SK-N-SH (cell line): ENCODE measurements at regions not wholly inside any gene's neighbourhood (a gene's known extent, or its start where the extent isn't known, plus 50 kb on each side); places are given as distances from the start of the nearest gene placed in this dataset.

Source experiments
- CHD2 ChIP-seq: fragments of 150-350 bp; IDR thresholded peaks from 2 replicates; pipeline ENCODE4 v1.6.1; 2018; ENCODE audit warnings: low read length; ENCODE audit not compliant: partially characterized antibody
- EP300 ChIP-seq, 2 experiments: IDR thresholded peaks; 2 replicates each; pipeline versions ENCODE4 v1.4.0 to v1.6.1; 2012; ENCODE audit warnings: borderline replicate concordance in 1 of 2, low read depth in 1 of 2, low read length in 1 of 2
- GABPA ChIP-seq: IDR thresholded peaks from 2 replicates; pipeline ENCODE4 v1.4.0; 2012; ENCODE audit warnings: low read depth, mild to moderate bottlenecking
- GATA2 ChIP-seq: sonication (generic); formaldehyde crosslinking; IDR thresholded peaks from 2 replicates; pipeline ENCODE4 v1.5.0; 2020; ENCODE audit warnings: mild to moderate bottlenecking, missing genetic modification reagents
- MEF2A ChIP-seq: IDR thresholded peaks from 2 replicates; pipeline ENCODE4 v1.4.0; 2012; ENCODE audit warnings: low read depth, borderline replicate concordance
- NFIC ChIP-seq: IDR thresholded peaks from 2 replicates; pipeline ENCODE4 v1.4.0; 2012; ENCODE audit warnings: borderline replicate concordance
- YY1 ChIP-seq: IDR thresholded peaks from 2 replicates; pipeline ENCODE4 v1.4.0; 2012; ENCODE audit warnings: low read depth, mild to moderate bottlenecking
- TF ChIP-seq, protein P1 (sequence below): fragments of 150-350 bp; IDR thresholded peaks from 2 replicates; pipeline ENCODE4 v1.6.1; 2017; ENCODE audit warnings: antibody characterized with exemption, low read length, low read depth, borderline replicate concordance
- TF ChIP-seq, protein P2 (sequence below): IDR thresholded peaks from 2 replicates; pipeline ENCODE4 v1.4.0; 2012; ENCODE audit warnings: low read depth, borderline replicate concordance
- TF ChIP-seq, protein P3 (sequence below): fragments of 200-600 bp; sonication (generic); IDR thresholded peaks from 2 replicates; pipeline ENCODE4 v1.6.1; 2017; ENCODE audit warnings: antibody characterized with exemption, mild to moderate bottlenecking, moderate library complexity
- TF ChIP-seq, protein P4 (sequence below): IDR thresholded peaks from 2 replicates; pipeline ENCODE4 v1.6.1; 2012; ENCODE audit warnings: mild to moderate bottlenecking, low read depth, low read length, moderate library complexity

DNA sequence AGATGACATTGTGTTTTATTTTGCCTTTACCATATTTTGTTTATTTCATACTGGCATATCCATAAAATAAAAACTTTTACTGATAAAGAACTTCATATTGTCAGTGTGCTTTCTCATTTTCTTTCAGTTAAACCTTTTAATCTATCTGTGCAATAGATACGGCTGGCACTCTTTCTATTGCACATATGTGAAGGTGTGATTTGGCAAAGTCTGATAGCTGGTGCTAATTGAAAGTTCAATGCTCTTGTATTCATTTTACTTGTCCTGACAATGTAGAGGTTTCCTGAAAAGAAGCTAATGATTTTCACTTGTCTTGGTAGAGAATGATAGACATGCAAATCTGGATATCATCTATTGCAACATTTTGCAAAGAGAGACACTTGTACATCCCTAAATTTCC lies 467.0 kb downstream of the NSUN3 start:
- TF ChIP-seq, protein P1, sequence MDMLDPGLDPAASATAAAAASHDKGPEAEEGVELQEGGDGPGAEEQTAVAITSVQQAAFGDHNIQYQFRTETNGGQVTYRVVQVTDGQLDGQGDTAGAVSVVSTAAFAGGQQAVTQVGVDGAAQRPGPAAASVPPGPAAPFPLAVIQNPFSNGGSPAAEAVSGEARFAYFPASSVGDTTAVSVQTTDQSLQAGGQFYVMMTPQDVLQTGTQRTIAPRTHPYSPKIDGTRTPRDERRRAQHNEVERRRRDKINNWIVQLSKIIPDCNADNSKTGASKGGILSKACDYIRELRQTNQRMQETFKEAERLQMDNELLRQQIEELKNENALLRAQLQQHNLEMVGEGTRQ: no peak
- TF ChIP-seq MEF2A (no peak), NFIC (no peak), YY1 (no peak), GABPA (no peak), EP300 (IDR thresholded peaks at IDR 0.05; ENCODE audit: borderline replicate concordance in 1 of 2, low read depth in 1 of 2, low read length in 1 of 2) (no peak), GATA2 (CRISPR knock-in tag) (no peak), CHD2 (no peak)
- TF ChIP-seq, protein P2, sequence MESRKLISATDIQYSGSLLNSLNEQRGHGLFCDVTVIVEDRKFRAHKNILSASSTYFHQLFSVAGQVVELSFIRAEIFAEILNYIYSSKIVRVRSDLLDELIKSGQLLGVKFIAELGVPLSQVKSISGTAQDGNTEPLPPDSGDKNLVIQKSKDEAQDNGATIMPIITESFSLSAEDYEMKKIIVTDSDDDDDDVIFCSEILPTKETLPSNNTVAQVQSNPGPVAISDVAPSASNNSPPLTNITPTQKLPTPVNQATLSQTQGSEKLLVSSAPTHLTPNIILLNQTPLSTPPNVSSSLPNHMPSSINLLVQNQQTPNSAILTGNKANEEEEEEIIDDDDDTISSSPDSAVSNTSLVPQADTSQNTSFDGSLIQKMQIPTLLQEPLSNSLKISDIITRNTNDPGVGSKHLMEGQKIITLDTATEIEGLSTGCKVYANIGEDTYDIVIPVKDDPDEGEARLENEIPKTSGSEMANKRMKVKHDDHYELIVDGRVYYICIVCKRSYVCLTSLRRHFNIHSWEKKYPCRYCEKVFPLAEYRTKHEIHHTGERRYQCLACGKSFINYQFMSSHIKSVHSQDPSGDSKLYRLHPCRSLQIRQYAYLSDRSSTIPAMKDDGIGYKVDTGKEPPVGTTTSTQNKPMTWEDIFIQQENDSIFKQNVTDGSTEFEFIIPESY: no peak
- TF ChIP-seq, protein P3, sequence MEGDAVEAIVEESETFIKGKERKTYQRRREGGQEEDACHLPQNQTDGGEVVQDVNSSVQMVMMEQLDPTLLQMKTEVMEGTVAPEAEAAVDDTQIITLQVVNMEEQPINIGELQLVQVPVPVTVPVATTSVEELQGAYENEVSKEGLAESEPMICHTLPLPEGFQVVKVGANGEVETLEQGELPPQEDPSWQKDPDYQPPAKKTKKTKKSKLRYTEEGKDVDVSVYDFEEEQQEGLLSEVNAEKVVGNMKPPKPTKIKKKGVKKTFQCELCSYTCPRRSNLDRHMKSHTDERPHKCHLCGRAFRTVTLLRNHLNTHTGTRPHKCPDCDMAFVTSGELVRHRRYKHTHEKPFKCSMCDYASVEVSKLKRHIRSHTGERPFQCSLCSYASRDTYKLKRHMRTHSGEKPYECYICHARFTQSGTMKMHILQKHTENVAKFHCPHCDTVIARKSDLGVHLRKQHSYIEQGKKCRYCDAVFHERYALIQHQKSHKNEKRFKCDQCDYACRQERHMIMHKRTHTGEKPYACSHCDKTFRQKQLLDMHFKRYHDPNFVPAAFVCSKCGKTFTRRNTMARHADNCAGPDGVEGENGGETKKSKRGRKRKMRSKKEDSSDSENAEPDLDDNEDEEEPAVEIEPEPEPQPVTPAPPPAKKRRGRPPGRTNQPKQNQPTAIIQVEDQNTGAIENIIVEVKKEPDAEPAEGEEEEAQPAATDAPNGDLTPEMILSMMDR: no peak
- TF ChIP-seq, protein P4, sequence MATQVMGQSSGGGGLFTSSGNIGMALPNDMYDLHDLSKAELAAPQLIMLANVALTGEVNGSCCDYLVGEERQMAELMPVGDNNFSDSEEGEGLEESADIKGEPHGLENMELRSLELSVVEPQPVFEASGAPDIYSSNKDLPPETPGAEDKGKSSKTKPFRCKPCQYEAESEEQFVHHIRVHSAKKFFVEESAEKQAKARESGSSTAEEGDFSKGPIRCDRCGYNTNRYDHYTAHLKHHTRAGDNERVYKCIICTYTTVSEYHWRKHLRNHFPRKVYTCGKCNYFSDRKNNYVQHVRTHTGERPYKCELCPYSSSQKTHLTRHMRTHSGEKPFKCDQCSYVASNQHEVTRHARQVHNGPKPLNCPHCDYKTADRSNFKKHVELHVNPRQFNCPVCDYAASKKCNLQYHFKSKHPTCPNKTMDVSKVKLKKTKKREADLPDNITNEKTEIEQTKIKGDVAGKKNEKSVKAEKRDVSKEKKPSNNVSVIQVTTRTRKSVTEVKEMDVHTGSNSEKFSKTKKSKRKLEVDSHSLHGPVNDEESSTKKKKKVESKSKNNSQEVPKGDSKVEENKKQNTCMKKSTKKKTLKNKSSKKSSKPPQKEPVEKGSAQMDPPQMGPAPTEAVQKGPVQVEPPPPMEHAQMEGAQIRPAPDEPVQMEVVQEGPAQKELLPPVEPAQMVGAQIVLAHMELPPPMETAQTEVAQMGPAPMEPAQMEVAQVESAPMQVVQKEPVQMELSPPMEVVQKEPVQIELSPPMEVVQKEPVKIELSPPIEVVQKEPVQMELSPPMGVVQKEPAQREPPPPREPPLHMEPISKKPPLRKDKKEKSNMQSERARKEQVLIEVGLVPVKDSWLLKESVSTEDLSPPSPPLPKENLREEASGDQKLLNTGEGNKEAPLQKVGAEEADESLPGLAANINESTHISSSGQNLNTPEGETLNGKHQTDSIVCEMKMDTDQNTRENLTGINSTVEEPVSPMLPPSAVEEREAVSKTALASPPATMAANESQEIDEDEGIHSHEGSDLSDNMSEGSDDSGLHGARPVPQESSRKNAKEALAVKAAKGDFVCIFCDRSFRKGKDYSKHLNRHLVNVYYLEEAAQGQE: no peak
